MM.1S (cell line): ENCODE measurements at regions not wholly inside any gene's neighbourhood (a gene's known extent, or its start where the extent isn't known, plus 50 kb on each side); places are given as distances from the start of the nearest gene placed in this dataset.

Experiments used
- DNase-seq: peaks from one replicate; pipeline ENCODE4 v3.0.0-alpha.2; 2015
- H2AFZ ChIP-seq: fragments of 300-600 bp; sonication (generic); 2 replicates; pipeline ENCODE4 v1.6.0; 2016; ENCODE audit warnings: antibody characterized with exemption, low read length
- H3F3A ChIP-seq: fragments of 300-600 bp; sonication (generic); 2 replicates; pipeline ENCODE4 v1.6.1; 2016; ENCODE audit warnings: mild to moderate bottlenecking, antibody characterized with exemption, low read length, moderate library complexity, mixed read lengths; ENCODE audit not compliant: insufficient read depth
- H3K27ac ChIP-seq: fragments of 300-600 bp; sonication (generic); 2 replicates; pipeline ENCODE4 v1.5.1; 2016; ENCODE audit warnings: mild to moderate bottlenecking, low read length
- H3K27me3 ChIP-seq: fragments of 300-600 bp; sonication (generic); replicated peaks from 2 replicates; pipeline ENCODE4 v1.6.0; 2016; ENCODE audit warnings: low read length; ENCODE audit not compliant: insufficient read depth
- H3K36me3 ChIP-seq: fragments of 300-600 bp; sonication (generic); replicated peaks from 2 replicates; pipeline ENCODE4 v1.6.1; 2016; ENCODE audit warnings: mild to moderate bottlenecking, low read length, mixed read lengths; ENCODE audit not compliant: insufficient read depth
- H3K4me1 ChIP-seq: fragments of 300-600 bp; sonication (generic); 2 replicates; pipeline ENCODE4 v1.6.1; 2016; ENCODE audit warnings: low read length, mixed read lengths
- H3K4me2 ChIP-seq: fragments of 300-600 bp; sonication (generic); 2 replicates; pipeline ENCODE4 v1.6.0; 2016; ENCODE audit warnings: low read depth, low read length
- H3K4me3 ChIP-seq: fragments of 300-600 bp; sonication (generic); 2 replicates; pipeline ENCODE4 v1.5.1; 2016; ENCODE audit warnings: low read length, mixed read lengths
- H3K79me2 ChIP-seq: fragments of 300-600 bp; sonication (generic); 2 replicates; pipeline ENCODE4 v1.6.1; 2016; ENCODE audit warnings: mixed run types, low read length, mixed read lengths
- H3K9ac ChIP-seq: fragments of 300-600 bp; sonication (generic); 2 replicates; pipeline ENCODE4 v1.6.1; 2016; ENCODE audit warnings: low read length, mixed read lengths
- H3K9me2 ChIP-seq: fragments of 300-600 bp; sonication (generic); replicated peaks from 2 replicates; pipeline ENCODE4 v1.6.1; 2016; ENCODE audit warnings: mild to moderate bottlenecking, low read length, mixed read lengths; ENCODE audit not compliant: insufficient read depth
- H3K9me3 ChIP-seq: fragments of 300-600 bp; sonication (generic); replicated peaks from 2 replicates; pipeline ENCODE4 v1.6.1; 2016; ENCODE audit warnings: mild to moderate bottlenecking, low read length, mixed read lengths; ENCODE audit not compliant: insufficient read depth
- H4K20me1 ChIP-seq: fragments of 300-600 bp; sonication (generic); 2 replicates; pipeline ENCODE4 v1.6.1; 2016; ENCODE audit warnings: mild to moderate bottlenecking, low read length, moderate library complexity, mixed read lengths; ENCODE audit not compliant: insufficient read depth
- EZH2 ChIP-seq: fragments of 300-600 bp; sonication (generic); optimal IDR thresholded peaks from 2 replicates; pipeline ENCODE3; 2017; ENCODE audit warnings: low read depth, mild to moderate bottlenecking, antibody characterized with exemption, low read length, mixed read lengths
- EZH2phosphoT487 ChIP-seq: fragments of 300-600 bp; sonication (generic); IDR thresholded peaks from 2 replicates; pipeline ENCODE4 v1.6.1; 2018; ENCODE audit warnings: antibody characterized with exemption, low read length
- TF ChIP-seq, protein P1 (sequence below): fragments of 300-600 bp; sonication (generic); IDR thresholded peaks from 2 replicates; pipeline ENCODE4 v1.5.1; 2016; ENCODE audit warnings: antibody characterized with exemption, low read length, mixed read lengths

DNA sequence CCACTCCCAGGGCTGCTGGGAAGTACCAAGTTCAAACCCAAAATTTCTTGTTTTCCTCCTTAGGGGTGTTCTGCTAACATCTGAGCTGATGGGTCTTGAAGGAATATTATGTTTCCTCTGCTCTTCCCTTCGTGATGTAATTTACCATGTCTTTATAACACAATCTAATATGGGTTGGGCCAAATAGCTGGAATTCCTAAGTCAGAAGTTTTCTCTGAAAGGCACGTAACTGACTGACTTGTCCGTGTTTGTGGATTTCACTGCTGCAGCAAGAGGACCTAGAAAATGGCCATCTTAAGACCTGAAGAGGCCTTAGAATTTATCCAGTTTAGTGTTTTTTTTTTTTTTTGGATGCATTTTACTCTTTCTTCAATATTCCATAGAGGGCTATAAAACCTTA, 256.7 kb downstream of the DCDC2C start:
- H3K79me2 ChIP-seq = no peaks in the 10 kb centered on the region
- H4K20me1 ChIP-seq = no peaks in the 10 kb centered on the region
- no peaks in the 10 kb centered on the region for H3K27me3 ChIP-seq
- H3K9ac ChIP-seq = no peak overlapping the region
- no peaks in the 10 kb centered on the region for H3K9me3 ChIP-seq
- no peaks in the 10 kb centered on the region for H3F3A ChIP-seq
- H3K4me3 ChIP-seq = no peak overlapping the region
- no peak for DNase-seq
- no peaks in the 10 kb centered on the region for H3K4me1 ChIP-seq
- H3K9me2 ChIP-seq = no peaks in the 10 kb centered on the region
- no peak overlapping the region for H3K4me2 ChIP-seq
- H3K36me3 ChIP-seq = no peaks in the 10 kb centered on the region
- no peak overlapping the region for H2AFZ ChIP-seq
- no peak overlapping the region for H3K27ac ChIP-seq
- TF ChIP-seq, protein P1, sequence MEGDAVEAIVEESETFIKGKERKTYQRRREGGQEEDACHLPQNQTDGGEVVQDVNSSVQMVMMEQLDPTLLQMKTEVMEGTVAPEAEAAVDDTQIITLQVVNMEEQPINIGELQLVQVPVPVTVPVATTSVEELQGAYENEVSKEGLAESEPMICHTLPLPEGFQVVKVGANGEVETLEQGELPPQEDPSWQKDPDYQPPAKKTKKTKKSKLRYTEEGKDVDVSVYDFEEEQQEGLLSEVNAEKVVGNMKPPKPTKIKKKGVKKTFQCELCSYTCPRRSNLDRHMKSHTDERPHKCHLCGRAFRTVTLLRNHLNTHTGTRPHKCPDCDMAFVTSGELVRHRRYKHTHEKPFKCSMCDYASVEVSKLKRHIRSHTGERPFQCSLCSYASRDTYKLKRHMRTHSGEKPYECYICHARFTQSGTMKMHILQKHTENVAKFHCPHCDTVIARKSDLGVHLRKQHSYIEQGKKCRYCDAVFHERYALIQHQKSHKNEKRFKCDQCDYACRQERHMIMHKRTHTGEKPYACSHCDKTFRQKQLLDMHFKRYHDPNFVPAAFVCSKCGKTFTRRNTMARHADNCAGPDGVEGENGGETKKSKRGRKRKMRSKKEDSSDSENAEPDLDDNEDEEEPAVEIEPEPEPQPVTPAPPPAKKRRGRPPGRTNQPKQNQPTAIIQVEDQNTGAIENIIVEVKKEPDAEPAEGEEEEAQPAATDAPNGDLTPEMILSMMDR = no peak
- TF ChIP-seq EZH2 (no peak), EZH2phosphoT487 (no peak)

DNA sequence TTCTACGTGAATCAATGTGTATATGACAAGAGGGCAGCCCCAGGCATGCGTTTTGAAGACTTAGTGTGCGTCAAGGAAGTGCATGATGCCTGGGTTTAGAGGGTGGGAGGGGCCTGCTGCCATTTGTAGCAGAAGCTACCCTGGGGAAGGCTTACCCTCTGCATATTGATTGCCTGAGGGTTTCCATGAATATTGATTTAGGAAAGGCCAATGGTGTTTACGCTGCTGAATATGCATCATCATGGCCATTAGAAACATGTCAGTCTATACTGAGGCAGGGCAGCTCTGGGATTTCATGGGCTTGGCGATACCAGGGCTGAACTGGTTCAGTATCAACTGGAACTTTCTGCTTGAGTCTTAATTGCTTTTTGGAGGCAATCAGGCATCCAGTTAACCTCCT, 259.3 kb downstream of the DCDC2C start:
- Histone ChIP-seq H3K4me1 (no peaks in the 10 kb centered on the region), H3K9me2 (no peaks in the 10 kb centered on the region), H3K36me3 (no peaks in the 10 kb centered on the region), H2AFZ (no peak overlapping the region), H3K9me3 (no peaks in the 10 kb centered on the region), H3K4me3 (no peak overlapping the region), H3K27ac (no peak overlapping the region), H3K4me2 (no peak overlapping the region), H3K9ac (no peak overlapping the region), H3K79me2 (no peaks in the 10 kb centered on the region), H4K20me1 (no peaks in the 10 kb centered on the region), H3F3A (no peaks in the 10 kb centered on the region), H3K27me3 (no peaks in the 10 kb centered on the region)
- no peak for DNase-seq
- TF ChIP-seq, protein P1 = no peak
- TF ChIP-seq EZH2 = no peak
- no peak for TF ChIP-seq EZH2phosphoT487

DNA sequence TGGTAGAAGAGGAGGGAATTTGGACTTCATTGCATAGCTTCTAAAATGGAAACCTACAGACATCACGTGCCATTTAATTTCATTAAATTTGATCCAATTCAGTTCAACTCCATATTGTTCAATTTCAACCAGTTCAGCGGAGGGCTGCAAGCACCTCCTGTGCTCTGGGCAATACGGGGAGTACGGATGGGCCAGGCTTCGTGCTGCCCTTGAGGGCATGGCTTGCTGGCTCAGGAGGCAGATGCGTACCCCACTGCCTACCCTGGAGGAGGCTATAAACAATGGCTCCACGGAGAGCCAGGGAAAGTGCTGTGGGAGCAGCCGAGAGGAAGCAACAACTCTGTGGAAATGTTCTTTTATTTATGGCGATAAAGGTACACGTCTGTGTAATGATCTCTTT, 261.8 kb downstream of the DCDC2C start:
- no peaks in the 10 kb centered on the region for H3K27me3 ChIP-seq
- no peaks in the 10 kb centered on the region for H4K20me1 ChIP-seq
- no peak overlapping the region for H3K4me3 ChIP-seq
- H3K36me3 ChIP-seq = no peaks in the 10 kb centered on the region
- H3K79me2 ChIP-seq = no peaks in the 10 kb centered on the region
- no peaks in the 10 kb centered on the region for H3K4me1 ChIP-seq
- no peak overlapping the region for H3K4me2 ChIP-seq
- H3K27ac ChIP-seq = no peak overlapping the region
- TF ChIP-seq, protein P1 = no peak
- TF ChIP-seq EZH2phosphoT487 (no peak), EZH2 (no peak)
- H2AFZ ChIP-seq = no peak overlapping the region
- H3F3A ChIP-seq = no peaks in the 10 kb centered on the region
- no peak for DNase-seq
- no peaks in the 10 kb centered on the region for H3K9me3 ChIP-seq
- no peaks in the 10 kb centered on the region for H3K9me2 ChIP-seq
- no peak overlapping the region for H3K9ac ChIP-seq

DNA sequence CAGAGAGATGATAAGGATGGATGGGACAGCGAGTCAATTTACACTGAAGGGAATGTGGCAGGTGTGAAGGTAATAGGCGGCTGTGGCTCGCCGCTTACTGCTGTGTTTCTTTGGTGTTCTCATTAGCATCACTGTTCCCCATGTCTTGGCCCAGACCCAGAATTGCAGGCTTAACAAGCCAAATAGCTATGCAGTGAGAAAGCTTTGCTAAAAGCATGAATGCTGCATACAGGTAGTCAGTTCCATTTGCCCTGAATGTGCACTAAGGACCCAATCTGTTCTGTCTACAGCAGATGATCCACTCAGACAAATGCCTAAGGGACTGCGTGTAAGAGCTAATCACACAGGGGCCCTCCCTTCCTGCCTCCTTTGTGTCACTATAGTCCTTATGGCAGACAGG, 262.6 kb downstream of the DCDC2C start:
- no peaks in the 10 kb centered on the region for H4K20me1 ChIP-seq
- H3K36me3 ChIP-seq = no peaks in the 10 kb centered on the region
- H3K9me2 ChIP-seq = no peaks in the 10 kb centered on the region
- no peak overlapping the region for H3K4me3 ChIP-seq
- no peaks in the 10 kb centered on the region for H3F3A ChIP-seq
- no peak overlapping the region for H2AFZ ChIP-seq
- no peak overlapping the region for H3K4me2 ChIP-seq
- no peak overlapping the region for H3K27ac ChIP-seq
- no peaks in the 10 kb centered on the region for H3K4me1 ChIP-seq
- no peak for TF ChIP-seq EZH2phosphoT487
- TF ChIP-seq, protein P1 = no peak
- no peak for TF ChIP-seq EZH2
- no peak overlapping the region for H3K9ac ChIP-seq
- no peaks in the 10 kb centered on the region for H3K79me2 ChIP-seq
- no peaks in the 10 kb centered on the region for H3K27me3 ChIP-seq
- DNase-seq = no peak
- no peaks in the 10 kb centered on the region for H3K9me3 ChIP-seq
